Inflammatory macrophage (primary cell): ENCODE measurements at regions not wholly inside any gene's neighbourhood (a gene's known extent, or its start where the extent isn't known, plus 50 kb on each side); places are given as distances from the start of the nearest gene placed in this dataset.

Experiments
- DNase-seq, 2 donors: peaks; one replicate each; pipeline ENCODE4 v3.0.0-alpha.2; 2020 to 2022

DNA sequence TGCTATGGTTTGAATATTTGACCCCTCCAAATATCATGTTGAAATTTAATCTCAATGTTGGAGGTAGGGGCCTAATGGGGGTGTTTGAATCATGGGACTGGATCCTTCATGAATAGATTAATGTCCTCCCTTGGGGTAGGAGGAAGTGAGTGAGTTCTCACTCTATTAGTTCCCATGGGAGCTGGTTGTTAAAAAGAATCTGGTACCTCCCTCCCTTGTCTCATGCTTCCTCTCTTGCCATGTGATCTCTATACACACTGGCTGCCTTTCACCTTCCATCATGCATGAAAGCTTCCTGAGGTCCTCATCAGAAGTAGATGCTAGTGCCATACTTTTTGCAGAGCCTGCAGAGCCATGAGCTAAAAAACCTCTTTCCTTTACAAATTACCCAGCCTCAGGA is 177.7 kb upstream of the MCTP2 start:
- no peak for DNase-seq

GRCh38 chr15:94052711-94053110 is 178.7 kb upstream of the MCTP2 start:
- DNase-seq = no peak

DNA sequence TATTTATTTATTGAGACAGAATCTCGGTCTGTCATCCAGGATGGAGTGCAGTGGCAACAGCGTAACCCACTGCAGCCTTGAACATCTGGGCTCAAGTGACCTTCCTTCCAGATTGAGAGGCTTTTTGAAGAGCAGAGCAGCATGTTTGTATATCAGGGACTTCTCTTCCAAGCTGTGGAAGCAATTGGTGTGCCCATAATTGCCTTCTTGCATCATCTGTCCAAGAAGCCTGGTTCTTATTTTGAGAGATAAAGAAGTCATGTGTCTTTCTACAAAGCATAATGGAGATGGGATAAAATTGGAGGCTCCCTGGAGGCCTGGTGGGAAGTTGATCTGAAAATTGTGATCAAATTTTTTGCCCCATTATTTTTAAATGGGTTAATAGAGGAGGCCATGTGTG is 183.8 kb upstream of the MCTP2 start:
- DNase-seq = no peak

- no peak for DNase-seq
Observed at GRCh38 chr15:94042180-94042928, 189.0 kb upstream of the MCTP2 start.

DNA sequence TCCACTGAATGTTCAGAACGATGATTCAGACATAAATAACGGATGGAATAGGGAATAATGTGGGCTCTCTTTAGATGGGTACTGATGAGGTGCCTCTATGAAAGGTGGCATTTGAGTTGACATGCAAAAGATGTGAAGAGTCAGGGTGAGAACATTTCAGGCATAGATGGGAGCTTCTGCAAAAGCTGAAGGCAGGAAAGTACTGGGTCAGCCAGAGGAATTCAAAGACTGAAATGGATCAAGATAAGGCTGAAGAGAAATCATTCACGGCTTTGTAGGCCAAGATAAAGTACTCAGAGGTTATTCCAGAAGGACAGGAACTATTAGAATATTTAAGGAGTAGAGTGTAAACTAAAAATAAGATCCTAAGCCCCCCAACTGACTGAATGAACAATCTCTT is 189.6 kb upstream of the MCTP2 start:
- DNase-seq = no peak

GRCh38 chr15:94040541-94041248 is 190.7 kb upstream of the MCTP2 start:
- DNase-seq = no peak

DNA sequence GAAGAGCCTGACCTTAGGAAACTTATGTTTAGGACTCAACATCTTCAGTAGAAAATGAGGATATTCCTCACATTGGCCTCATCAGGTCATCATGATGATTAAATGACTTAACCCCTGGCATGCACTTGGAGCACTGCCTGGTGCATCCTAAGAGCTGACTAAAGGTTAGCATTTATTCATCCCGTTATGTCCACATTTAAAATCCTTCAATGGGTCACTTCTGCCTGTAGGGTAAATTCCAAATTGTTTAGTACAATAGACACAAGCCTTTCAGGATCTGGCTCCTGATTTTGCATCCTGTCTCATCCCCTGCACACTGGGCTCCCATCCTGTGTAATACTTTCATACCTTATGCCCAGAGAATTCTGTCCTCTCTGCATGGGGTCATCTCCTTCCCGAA is 195.2 kb upstream of the MCTP2 start:
- no peak for DNase-seq

DNA sequence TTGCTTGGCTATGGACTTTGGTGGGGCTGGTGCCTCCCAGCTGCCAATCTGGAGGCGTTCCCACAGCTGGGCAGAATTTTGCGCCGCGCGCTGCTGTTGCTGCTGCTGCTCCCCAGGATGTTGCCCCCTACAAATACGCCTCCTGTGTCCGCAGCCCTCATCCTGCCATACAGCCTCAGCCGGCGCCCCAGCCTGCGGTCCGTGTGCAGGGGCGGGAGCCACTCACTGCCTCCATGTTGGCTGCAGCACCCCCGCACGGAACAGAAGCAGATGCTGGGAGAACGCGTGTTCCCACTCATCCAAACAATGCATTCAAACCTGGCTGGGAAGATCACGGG is 197.7 kb upstream of the MCTP2 start:
- no peak for DNase-seq

DNA sequence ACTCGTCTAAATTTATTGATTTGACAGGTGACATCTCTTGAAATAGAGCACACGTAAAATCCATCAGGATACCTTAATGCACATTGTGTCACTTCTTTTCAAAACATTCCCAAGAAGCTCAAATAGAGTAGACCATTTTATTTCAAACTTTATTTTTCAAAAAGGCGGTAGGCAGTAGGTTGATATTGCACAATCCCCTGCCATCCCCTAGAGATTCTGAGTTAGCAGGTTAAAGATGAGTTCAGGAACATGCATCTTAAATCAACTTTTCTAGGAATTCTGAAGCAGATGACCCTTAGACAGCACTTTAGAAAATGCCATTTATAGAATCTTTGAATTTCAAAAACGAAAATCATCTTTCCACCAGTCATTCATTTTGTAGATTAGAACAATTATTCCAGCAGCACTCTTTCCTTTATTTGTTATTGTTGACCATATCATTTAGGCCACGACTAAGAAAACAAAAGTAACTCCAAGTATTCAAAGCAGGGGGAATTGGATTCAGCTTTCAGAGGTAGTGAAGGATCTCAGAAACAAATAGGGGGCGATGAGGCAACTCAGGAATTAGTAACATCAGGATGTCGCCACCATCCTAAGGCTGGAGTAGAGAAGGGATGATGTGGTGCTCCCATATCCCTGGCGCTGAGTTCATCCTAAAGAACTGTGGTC is 198.2 kb upstream of the MCTP2 start:
- no peak for DNase-seq

- DNase-seq = no peak
Observed at GRCh38 chr15:94032571-94032970, 198.8 kb upstream of the MCTP2 start.

GRCh38 chr15:94031072-94031471 is 200.3 kb upstream of the MCTP2 start:
- DNase-seq = no peak

- no peak for DNase-seq
Observed at GRCh38 chr15:94029495-94029894, 201.9 kb upstream of the MCTP2 start.

GRCh38 chr15:94028809-94029208 is 202.6 kb upstream of the MCTP2 start:
- no peak for DNase-seq

GRCh38 chr15:94028121-94028520 is 203.2 kb upstream of the MCTP2 start:
- no peak for DNase-seq

DNA sequence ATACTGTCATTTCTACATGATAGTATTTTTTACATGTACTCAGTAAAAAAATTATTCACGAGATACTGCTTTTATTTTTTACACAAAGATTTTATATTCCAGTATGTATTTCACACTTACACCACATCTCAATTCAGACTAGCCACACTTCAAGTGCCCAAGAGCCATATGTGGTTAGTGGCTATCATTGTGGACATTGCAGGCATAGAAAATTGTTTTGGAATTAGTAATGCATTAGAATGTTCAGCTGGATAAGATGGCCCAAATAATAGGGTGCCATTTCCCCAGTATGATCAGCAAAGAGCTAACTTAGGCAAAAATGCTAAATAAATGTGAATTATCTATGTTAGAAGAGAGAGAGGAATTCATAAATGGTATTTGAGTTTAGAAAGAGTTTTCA is 203.8 kb upstream of the MCTP2 start:
- no peak for DNase-seq

GRCh38 chr15:94026458-94027304 is 204.7 kb upstream of the MCTP2 start:
- no peak for DNase-seq

- no peak for DNase-seq
Observed at GRCh38 chr15:94023531-94023930, 207.8 kb upstream of the MCTP2 start.

- DNase-seq = no peak
Observed at GRCh38 chr15:94021621-94022320, 209.6 kb upstream of the MCTP2 start.

GRCh38 chr15:94019062-94019461 is 212.3 kb upstream of the MCTP2 start:
- DNase-seq = no peak

GRCh38 chr15:94015324-94015723 is 216.0 kb upstream of the MCTP2 start:
- no peak for DNase-seq

- DNase-seq = no peak
Observed at GRCh38 chr15:94008104-94009074, 223.0 kb upstream of the MCTP2 start.
